ENCODE measurements at regions not wholly inside any gene's neighbourhood (a gene's known extent, or its start where the extent isn't known, plus 50 kb on each side); places are given as distances from the start of the nearest gene placed in this dataset.

- TF ChIP-seq CTCF (conservative IDR thresholded peaks at IDR 0.05; ENCODE audit: low read depth, low read length) = no peak
These were observed 202.3 kb upstream of the RAB6C start for GRCh38 chr2:129777146-129777545.

DNA sequence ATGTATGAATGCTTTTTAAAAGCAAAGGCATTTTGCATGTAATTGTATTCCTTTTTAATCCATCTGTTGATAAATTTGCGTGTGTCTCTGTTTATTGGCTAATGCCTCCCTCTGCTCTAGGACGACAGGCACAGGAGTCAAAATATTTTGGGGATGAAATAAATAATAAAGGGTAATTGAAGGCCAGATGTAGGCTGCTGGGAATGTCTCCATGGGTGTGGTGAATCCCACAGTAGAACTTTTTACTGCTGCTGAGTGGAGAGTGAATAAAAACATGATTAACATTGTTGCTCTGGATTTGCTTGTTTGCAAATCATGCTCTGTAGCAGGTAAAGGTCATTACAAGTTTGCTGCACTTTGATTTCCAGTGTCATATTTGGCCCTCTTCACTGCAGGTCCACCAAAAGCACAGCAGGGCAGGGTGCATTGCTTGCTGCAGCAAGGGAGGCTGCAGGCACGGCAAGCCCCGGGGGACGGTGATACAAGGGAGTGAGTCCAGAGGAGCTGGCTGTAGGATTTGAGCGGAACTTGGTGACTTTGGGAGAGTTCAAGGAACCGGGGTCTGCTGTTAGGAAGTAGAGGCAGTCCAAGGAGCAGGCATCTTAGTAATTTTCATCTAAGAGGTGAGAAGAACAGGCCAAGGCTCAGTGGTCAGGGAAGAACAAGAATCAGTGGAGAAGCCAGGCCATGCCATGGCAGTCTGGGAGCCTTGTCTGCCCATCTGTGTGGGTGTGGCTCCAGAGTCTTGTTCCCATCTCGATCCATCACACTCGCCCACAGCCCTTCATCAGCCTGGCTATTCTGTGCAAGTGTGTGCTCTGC lies 201.5 kb upstream of the RAB6C start:
- no peak for TF ChIP-seq CTCF (conservative IDR thresholded peaks at IDR 0.05; ENCODE audit: low read depth, low read length)
- no peak overlapping the region for H3K4me3 ChIP-seq (ENCODE audit: low read length)
- DNase-seq (ENCODE audit: low read depth) = no peak

More at GRCh38 chr2:129777146-129777545, 202.3 kb upstream of the RAB6C start:
- H3K4me3 ChIP-seq (ENCODE audit: low read length) = no peak overlapping the region
- DNase-seq (ENCODE audit: low read depth) = no peak

- no peak for DNase-seq (ENCODE audit: low read depth)
- TF ChIP-seq CTCF (conservative IDR thresholded peaks at IDR 0.05; ENCODE audit: low read depth, low read length) = no peak
- H3K4me3 ChIP-seq (ENCODE audit: low read length) = no peak overlapping the region
These were observed 200.9 kb upstream of the RAB6C start for GRCh38 chr2:129778584-129778877.

GRCh38 chr2:129779783-129780182 lies 199.7 kb upstream of the RAB6C start:
- no peak overlapping the region for H3K4me3 ChIP-seq (ENCODE audit: low read length)
- TF ChIP-seq CTCF (conservative IDR thresholded peaks at IDR 0.05; ENCODE audit: low read depth, low read length) = no peak
- no peak for DNase-seq (ENCODE audit: low read depth)

DNA sequence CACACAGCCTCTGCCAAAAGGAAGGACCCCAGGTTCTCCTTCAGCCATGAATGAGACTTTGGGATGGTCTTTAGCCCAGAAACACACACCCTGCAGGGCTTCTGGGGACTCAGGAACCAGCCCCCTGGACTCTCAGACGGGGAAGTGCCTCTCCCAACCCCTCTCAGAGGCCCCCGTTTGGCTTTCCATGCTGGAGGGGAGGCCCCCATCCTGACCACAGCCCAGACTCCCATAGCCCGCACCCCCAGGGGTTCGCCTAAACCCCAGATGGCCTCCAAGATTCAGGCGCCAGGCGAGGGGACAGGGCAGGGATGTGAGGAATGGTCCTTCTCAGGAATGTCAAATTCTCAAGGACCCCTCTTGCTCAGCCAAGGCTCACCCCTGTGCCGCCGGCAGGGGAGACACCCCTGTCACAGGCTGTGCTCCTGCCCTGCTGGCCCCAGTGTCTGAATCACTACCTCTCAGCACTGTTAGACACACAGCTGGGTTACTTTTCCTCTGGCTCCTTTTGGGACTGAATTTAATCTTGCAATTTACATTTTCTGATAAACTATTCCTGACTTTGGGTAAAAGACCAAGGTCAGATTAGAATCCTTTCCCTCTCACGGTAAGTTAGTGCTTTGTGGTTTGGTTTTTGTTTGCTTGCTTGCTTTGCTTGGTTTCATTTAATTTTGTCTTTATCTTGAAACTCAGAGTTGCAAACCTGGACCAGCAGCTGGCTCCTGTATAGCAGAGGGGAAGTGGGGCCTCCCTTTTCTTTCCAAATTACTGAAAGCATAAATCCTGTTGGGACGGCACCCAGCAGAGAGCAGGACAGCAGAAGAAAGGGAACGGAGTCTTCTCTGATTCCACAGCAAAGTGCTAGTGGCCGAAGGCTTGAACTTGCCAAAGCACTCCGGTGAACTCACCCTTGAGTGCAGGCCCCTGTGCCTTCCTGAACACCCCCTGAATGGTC lies 198.9 kb upstream of the RAB6C start:
- no peak for TF ChIP-seq CTCF (conservative IDR thresholded peaks at IDR 0.05; ENCODE audit: low read depth, low read length)
- no peak for DNase-seq (ENCODE audit: low read depth)
- H3K4me3 ChIP-seq (ENCODE audit: low read length) = no peak overlapping the region

- H3K4me3 ChIP-seq (ENCODE audit: low read length) = no peak overlapping the region
- DNase-seq (ENCODE audit: low read depth) = no peak
- TF ChIP-seq CTCF (conservative IDR thresholded peaks at IDR 0.05; ENCODE audit: low read depth, low read length) = no peak
These were observed 197.5 kb upstream of the RAB6C start for GRCh38 chr2:129781749-129782632.

All from retinal pigment epithelial cell (primary cell).